ENCODE measurements at regions not wholly inside any gene's neighbourhood (a gene's known extent, or its start where the extent isn't known, plus 50 kb on each side); places are given as distances from the start of the nearest gene placed in this dataset.

GRCh38 chr9:121569266-121569648 lies 69.6 kb upstream of the GGTA1 start:
- no TSS peak for BruUV-seq (replicated peaks)
- ATAC-seq (no peak), FAIRE-seq (no peak), DNase-seq (ENCODE audit: low read depth, low spot score) (no peak)
- H3K4me3 ChIP-seq, result no peak overlapping the region
- H3K9ac ChIP-seq (ENCODE audit: control insufficient read depth, insufficient read depth, low read length), result no peak overlapping the region
- ChIA-PET CTCF (no interaction called here), RAD21 (ENCODE audit: unreplicated experiment) (interaction anchor here (1.0 kb wide), 1 partner anchor 23 kb away, joined by 3 read pairs; no protein-coding TSS in a partner anchor), SMC1A (ENCODE audit: uncharacterized antibody, unreplicated experiment) (no interaction called here), POLR2A (no interaction called here)
- no peaks in the 10 kb centered on the region for H3K9me3 ChIP-seq (replicated peaks; ENCODE audit: control insufficient read depth, insufficient read depth, low read length)
- in situ Hi-C loops (cut with MboI), result no loop called here
- H3K27ac ChIP-seq (ENCODE audit: control insufficient read depth, insufficient read depth), result no peak overlapping the region
- no peaks in the 10 kb centered on the region for H3K79me2 ChIP-seq (ENCODE audit: control insufficient read depth, insufficient read depth, low read length)
- H3K27me3 ChIP-seq (replicated peaks in 1 of 2; ENCODE audit: control insufficient read depth in 2 of 2, insufficient read depth in 2 of 2, low read length in 1 of 2), result peaks cover 5 to 6% of the 10 kb centered on the region in 2 experiments; a peak in 3 of 4 replicates
- 5% methylated on average over 3 of the region's 3 CpGs for WGBS (ENCODE audit: insufficient coverage, insufficient replicate concordance, low lambda C conversion rate, missing lambda C conversion rate)
- H4K20me1 ChIP-seq (ENCODE audit: control insufficient read depth, insufficient read depth), result no peaks in the 10 kb centered on the region
- TF ChIP-seq MTA3 (IDR thresholded peaks at IDR 0.05; ENCODE audit: borderline replicate concordance, low read length) (no peak), ZNF274 (IDR thresholded peaks at IDR 0.05; ENCODE audit: insufficient read depth, insufficient read length) (no peak), EGR1 (IDR thresholded peaks at IDR 0.05; ENCODE audit: borderline replicate concordance in 1 of 2, low read depth in 2 of 2, low read length in 2 of 2) (no peak), ZBTB33 (IDR thresholded peaks at IDR 0.05) (no peak), SMAD1 (IDR thresholded peaks at IDR 0.05; ENCODE audit: low read depth, partially characterized antibody) (no peak), USF1 (IDR thresholded peaks at IDR 0.05; ENCODE audit: borderline replicate concordance, extremely low read length, insufficient read depth, low read depth, low read length) (no peak), TCF12 (IDR thresholded peaks at IDR 0.05; ENCODE audit: low read depth, low read length) (no peak), HDAC6 (IDR thresholded peaks at IDR 0.05; ENCODE audit: unreplicated experiment) (no peak), GABPA (IDR thresholded peaks at IDR 0.05; ENCODE audit: low read depth) (no peak), BCLAF1 (IDR thresholded peaks at IDR 0.05) (no peak), ZBED1 (IDR thresholded peaks at IDR 0.05; ENCODE audit: borderline replicate concordance) (no peak), SP1 (IDR thresholded peaks at IDR 0.05; ENCODE audit: low read depth, low read length) (no peak), FOXK2 (IDR thresholded peaks at IDR 0.05) (no peak), NFYA (IDR thresholded peaks at IDR 0.05; ENCODE audit: borderline replicate concordance, low read depth, low read length) (no peak), PAX8 (IDR thresholded peaks at IDR 0.05) (no peak)
- H2AFZ ChIP-seq (ENCODE audit: control insufficient read depth, low read depth, low read length), result no peak overlapping the region
- intact Hi-C loops (cut with micrococcal nuclease; ENCODE audit: unreplicated experiment), result no loop called here
- H3K4me2 ChIP-seq (ENCODE audit: control insufficient read depth, insufficient read depth), result no peak overlapping the region
- H3K36me3 ChIP-seq (ENCODE audit: control insufficient read depth in 2 of 2, insufficient read depth in 2 of 2, low read length in 1 of 2), result no peaks in the 10 kb centered on the region
- no peaks in the 10 kb centered on the region for H3K4me1 ChIP-seq (ENCODE audit: control insufficient read depth, insufficient read depth, low read length)
